H1 (cell line): ENCODE measurements at regions not wholly inside any gene's neighbourhood (a gene's known extent, or its start where the extent isn't known, plus 50 kb on each side); places are given as distances from the start of the nearest gene placed in this dataset.
"Not testable (repeated sequence)": the region's sequence is repeated elsewhere in the genome, so short reads cannot be mapped to it uniquely, and the experiment has no call there.

ENCODE experiments used
- CTCF ChIP-seq, 3 experiments: IDR thresholded peaks; 1 replicate in 2 of 3; 2 replicates in 1 of 3; pipeline versions ENCODE4 v1.5.1 to v1.6.1; 2011; ENCODE audit warnings: low read length in 3 of 3, mild to moderate bottlenecking in 3 of 3, inconsistent platforms in 2 of 3, low read depth in 1 of 3, moderate library complexity in 1 of 3; ENCODE audit not compliant: insufficient read depth in 1 of 3; ENCODE audit errors: control extremely low read depth in 1 of 3
- EP300 ChIP-seq, 2 experiments: IDR thresholded peaks; 1 replicate in 1 of 2; 2 replicates in 1 of 2; pipeline ENCODE4 v1.6.1; 2011 to 2012; ENCODE audit warnings: low read depth in 2 of 2, low read length in 2 of 2, mild to moderate bottlenecking in 2 of 2, borderline replicate concordance in 1 of 2, inconsistent platforms in 1 of 2, moderate library complexity in 1 of 2
- KDM5A ChIP-seq: fragments of 200-600 bp; IDR thresholded peaks from 2 replicates; pipeline ENCODE4 v1.7.1; 2012; ENCODE audit warnings: mild to moderate bottlenecking, low read length, inconsistent platforms, mixed read lengths
- POLR2A ChIP-seq, 2 experiments: IDR thresholded peaks; 1 replicate in 1 of 2; 2 replicates in 1 of 2; pipeline ENCODE4 v1.6.1; 2011; ENCODE audit warnings: low read depth in 2 of 2, low read length in 2 of 2, mild to moderate bottlenecking in 2 of 2; ENCODE audit errors: control extremely low read depth in 1 of 2

- TF ChIP-seq EP300 (IDR thresholded peaks at IDR 0.05; ENCODE audit: borderline replicate concordance in 1 of 2, low read depth in 2 of 2, low read length in 2 of 2); POLR2A (IDR thresholded peaks at IDR 0.05; ENCODE audit: control extremely low read depth in 1 of 2, low read depth in 2 of 2, low read length in 2 of 2); KDM5A; CTCF (IDR thresholded peaks at IDR 0.05; ENCODE audit: control extremely low read depth in 1 of 3, insufficient read depth in 1 of 3, low read depth in 1 of 3, low read length in 3 of 3): not testable (repeated sequence)
Measured at GRCh38 chr1:234802586-234802985, 192.6 kb upstream of the IRF2BP2 start.
